ENCODE measurements at regions not wholly inside any gene's neighbourhood (a gene's known extent, or its start where the extent isn't known, plus 50 kb on each side); places are given as distances from the start of the nearest gene placed in this dataset.

DNA sequence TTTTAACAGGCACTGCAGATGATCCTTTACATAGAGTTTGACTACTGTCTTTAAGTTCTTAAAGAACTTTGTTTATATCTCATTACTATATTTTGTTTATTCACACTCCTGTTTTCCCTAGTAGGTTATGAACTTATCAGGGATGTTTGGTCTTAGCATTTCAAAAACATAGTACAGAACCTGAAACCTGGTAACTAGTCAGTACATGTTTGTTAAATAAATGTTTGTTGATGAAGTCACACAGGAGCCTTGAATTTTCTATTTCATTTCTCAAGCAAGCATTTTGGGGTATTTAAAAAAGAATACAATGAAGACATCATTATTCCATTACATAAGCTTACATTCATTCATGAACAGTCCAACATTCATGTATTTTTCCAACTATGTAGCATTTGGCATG lies 280.3 kb upstream of the ZSWIM2 start:
- Mint-ChIP-seq H3K9me3 (no peaks in the 10 kb centered on the region), H3K4me3 (no peak overlapping the region), H3K27ac (no peak overlapping the region), H3K36me3 (ENCODE audit: low read depth) (no peaks in the 10 kb centered on the region), H3K27me3 (ENCODE audit: low read depth, poor library complexity) (peaks cover 3% of the 10 kb centered on the region), H3K4me1 (peaks cover 13% of the 10 kb centered on the region)
- no peak for DNase-seq
- no peak for TF ChIP-seq CTCF (IDR thresholded peaks at IDR 0.05)

DNA sequence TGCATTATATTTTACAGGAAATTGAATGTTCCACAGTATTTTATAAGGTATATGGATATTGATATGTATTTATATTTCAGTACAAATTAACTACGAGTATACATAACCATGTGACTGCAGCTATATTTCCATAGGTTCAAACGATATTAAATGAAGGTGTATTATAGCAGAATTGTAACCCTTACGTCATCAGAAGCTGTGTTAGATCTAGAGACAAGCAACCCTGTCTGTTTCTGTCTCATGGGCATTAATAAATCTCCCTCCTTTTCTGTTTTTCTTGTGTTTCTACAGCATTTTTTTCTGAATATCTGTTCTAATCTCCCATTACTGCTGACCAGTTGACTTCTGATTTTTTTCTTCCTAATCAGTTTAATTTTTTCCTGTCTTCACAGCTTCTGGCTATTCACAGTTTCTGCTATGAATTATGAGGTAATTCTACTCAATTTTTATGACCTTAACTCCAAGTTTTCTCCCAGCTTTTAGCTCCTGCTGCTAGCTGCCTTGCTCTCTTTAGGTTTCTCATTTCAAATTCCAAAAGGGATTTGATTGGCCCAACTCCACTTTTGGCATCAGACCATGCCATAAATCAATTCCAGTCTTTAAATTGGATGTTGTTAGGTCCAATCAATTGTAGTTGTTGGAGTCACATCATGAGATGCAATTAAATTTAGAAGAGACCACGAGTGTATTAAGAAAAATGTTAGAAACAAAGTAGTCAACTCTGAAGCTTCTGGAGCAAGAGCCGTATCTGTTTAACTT lies 277.5 kb upstream of the ZSWIM2 start:
- Mint-ChIP-seq H3K36me3 (ENCODE audit: low read depth) (no peaks in the 10 kb centered on the region), H3K27me3 (ENCODE audit: low read depth, poor library complexity) (peaks cover 3% of the 10 kb centered on the region), H3K9me3 (no peaks in the 10 kb centered on the region), H3K27ac (peak overlapping the region; percentile 55), H3K4me1 (peaks cover 13% of the 10 kb centered on the region), H3K4me3 (no peak overlapping the region)
- TF ChIP-seq CTCF (IDR thresholded peaks at IDR 0.05): no peak
- DNase-seq: no peak

GRCh38 chr2:187125318-187125717 lies 276.3 kb upstream of the ZSWIM2 start:
- DNase-seq: no peak
- Mint-ChIP-seq H3K36me3 (ENCODE audit: low read depth) (no peaks in the 10 kb centered on the region), H3K27ac (no peak overlapping the region), H3K4me3 (no peak overlapping the region), H3K27me3 (ENCODE audit: low read depth, poor library complexity) (peaks cover 3% of the 10 kb centered on the region), H3K4me1 (peaks cover 13% of the 10 kb centered on the region), H3K9me3 (no peaks in the 10 kb centered on the region)
- TF ChIP-seq CTCF (IDR thresholded peaks at IDR 0.05): no peak

- no peak overlapping the region for H3K27ac Mint-ChIP-seq
- H3K36me3 Mint-ChIP-seq (ENCODE audit: low read depth): no peaks in the 10 kb centered on the region
- H3K4me3 Mint-ChIP-seq: no peak overlapping the region
These were observed 275.6 kb upstream of the ZSWIM2 start for GRCh38 chr2:187124529-187124928.

GRCh38 chr2:187118331-187119099 lies 269.5 kb upstream of the ZSWIM2 start:
- H3K9me3 Mint-ChIP-seq: no peaks in the 10 kb centered on the region
- no peak for TF ChIP-seq CTCF (IDR thresholded peaks at IDR 0.05)
- H3K27ac Mint-ChIP-seq: no peak overlapping the region
- H3K4me1 Mint-ChIP-seq: no peaks in the 10 kb centered on the region
- no peaks in the 10 kb centered on the region for H3K36me3 Mint-ChIP-seq (ENCODE audit: low read depth)
- no peaks in the 10 kb centered on the region for H3K27me3 Mint-ChIP-seq (ENCODE audit: low read depth, poor library complexity)
- no peak overlapping the region for H3K4me3 Mint-ChIP-seq
- DNase-seq: no peak

More at GRCh38 chr2:187124529-187124928, 275.6 kb upstream of the ZSWIM2 start:
- no peak for DNase-seq
- Mint-ChIP-seq H3K27me3 (ENCODE audit: low read depth, poor library complexity) (peaks cover 3% of the 10 kb centered on the region), H3K9me3 (no peaks in the 10 kb centered on the region), H3K4me1 (peaks cover 13% of the 10 kb centered on the region)
- TF ChIP-seq CTCF (IDR thresholded peaks at IDR 0.05): no peak

Measured in nephron progenitor cell (in vitro differentiated cells).